Spleen (tissue), 11 donors: ENCODE measurements at regions not wholly inside any gene's neighbourhood (a gene's known extent, or its start where the extent isn't known, plus 50 kb on each side); places are given as distances from the start of the nearest gene placed in this dataset.

Experiments used
- DNase-seq: peaks from one replicate; pipeline ENCODE4 v3.0.0-alpha.2; 2020
- H3K27ac ChIP-seq, 8 donors: fragments of 200-600 bp; sonication (generic) in 7 of 8; 1 replicate in 4 of 8; 2 replicates in 4 of 8; pipeline versions ENCODE4 v1.5.0 to v1.8.0; 2016 to 2021; ENCODE audit warnings: inconsistent platforms in 4 of 8, mild to moderate bottlenecking in 4 of 8, moderate library complexity in 1 of 8
- H3K27me3 ChIP-seq, 7 donors: fragments of 200-600 bp; sonication (generic) in 6 of 7; replicated peaks in 1 of 7; 1 replicate in 4 of 7; 2 replicates in 3 of 7; pipeline versions ENCODE4 v1.5.0 to v1.8.0; 2016 to 2021; ENCODE audit warnings: inconsistent platforms in 3 of 7, mild to moderate bottlenecking in 1 of 7
- H3K36me3 ChIP-seq, 6 donors: fragments of 200-600 bp; sonication (generic) in 5 of 6; 1 replicate in 4 of 6; 2 replicates in 2 of 6; pipeline versions ENCODE4 v1.5.0 to v1.8.0; 2016 to 2021; ENCODE audit warnings: inconsistent platforms in 2 of 6
- H3K4me1 ChIP-seq, 6 donors: fragments of 200-600 bp; sonication (generic) in 5 of 6; 1 replicate in 3 of 6; 2 replicates in 3 of 6; pipeline versions ENCODE4 v1.5.0 to v1.8.0; 2016 to 2021; ENCODE audit warnings: inconsistent platforms in 3 of 6
- H3K4me3 ChIP-seq, 8 donors: fragments of 200-600 bp; sonication (generic) in 7 of 8; 1 replicate in 4 of 8; 2 replicates in 4 of 8; pipeline versions ENCODE4 v1.5.0 to v1.8.0; 2016 to 2021; ENCODE audit warnings: inconsistent platforms in 4 of 8, mild to moderate bottlenecking in 4 of 8, moderate library complexity in 2 of 8
- H3K9me3 ChIP-seq, 8 donors: fragments of 200-600 bp; sonication (generic) in 7 of 8; 1 replicate in 4 of 8; 2 replicates in 4 of 8; pipeline versions ENCODE4 v1.5.0 to v1.8.0; 2016 to 2021; ENCODE audit warnings: inconsistent platforms in 4 of 8
- CTCF ChIP-seq, 11 experiments: fragments of 200-600 bp in 7 of 11; fragments of 450-650 bp in 4 of 11; sonication (generic) in 4 of 11; IDR thresholded peaks in 8 of 11; conservative IDR thresholded peaks in 3 of 11; 1 replicate in 7 of 11; 2 replicates in 4 of 11; pipeline versions ENCODE4 v1.4.0 to v1.8.0; 2016 to 2021; ENCODE audit warnings: antibody characterized with exemption in 11 of 11, inconsistent platforms in 4 of 11, mild to moderate bottlenecking in 1 of 11
- POLR2A ChIP-seq, 3 donors: fragments of 450-650 bp; IDR thresholded peaks; one replicate each; pipeline ENCODE4 v1.5.1; 2017; ENCODE audit warnings: antibody characterized with exemption in 3 of 3, mild to moderate bottlenecking in 1 of 3
- POLR2AphosphoS5 ChIP-seq, 3 donors: sonication (generic); formaldehyde crosslinking; IDR thresholded peaks; one replicate each; pipeline ENCODE4 v1.5.1; 2017; ENCODE audit warnings: antibody characterized with exemption in 3 of 3
- WGBS, 5 donors: extraction: QIAGEN DNeasy Blood & Tissue Kit in 3 of 5; methylation state at CpG; one replicate each; pipeline versions ENCODE4 v1.1.5 to v1.1.7; 2013 to 2018; 5-methylcytosine and 5-hydroxymethylcytosine counted together
- intact Hi-C: fragments of 100-400 bp; cut with DNase I; formaldehyde crosslinking; loops from one replicate; pipeline ENCODE4 v1.15.0; 2023; ENCODE audit warnings: low total_unique reads
- donor health status: healthy with polysubstance abuse.
- donor health status: DM: no; HTN: no; CAD: no; lungs with moderate emphysema.
- donor health status: DM: no; HTN: no; CAD: no.
- donor health status: Bipolar disorder and iron deficiency.
- donor health status: healthy.
- donor health status: DM: no; HTN: no; CAD: no.
- donor health status: DM: yes; HTN: yes; CAD: no.

- Histone ChIP-seq H3K9me3 (peaks cover 0 to 9% (median under 1%) of the 10 kb centered on the region in 8 donors), H3K4me3 (no peak overlapping the region), H3K36me3 (no peaks in the 10 kb centered on the region), H3K27ac (no peak overlapping the region), H3K4me1 (no peaks in the 10 kb centered on the region), H3K27me3 (peaks cover 0 to 17% (median 0%) of the 10 kb centered on the region in 7 donors)
- DNase-seq: no peak
- intact Hi-C loops: no loop called here
- WGBS, 5 donors: 75 to 84% (median 81%) methylated on average over 7 of the region's 7 CpGs
- TF ChIP-seq CTCF (IDR thresholded peaks at IDR 0.05 in 8 of 11, conservative IDR thresholded peaks at IDR 0.05 in 3 of 11): no peak
- no peak for TF ChIP-seq POLR2AphosphoS5 (IDR thresholded peaks at IDR 0.05)
- no peak for TF ChIP-seq POLR2A (IDR thresholded peaks at IDR 0.05)
Measured at GRCh38 chr11:114826910-114827442, 148.6 kb downstream of the NXPE2 start.

- intact Hi-C loops: no loop called here
- WGBS, 5 donors: 60 to 85% (median 72%) methylated on average over 3 of the region's 3 CpGs
- DNase-seq: no peak
Measured at GRCh38 chr11:114827736-114828135, 149.4 kb downstream of the NXPE2 start.

GRCh38 chr11:114832532-114833125, 154.3 kb downstream of the NXPE2 start:
- H3K9me3 ChIP-seq: peaks cover 0 to 7% (median 0%) of the 10 kb centered on the region in 8 donors
- no peak for DNase-seq
- TF ChIP-seq POLR2AphosphoS5 (IDR thresholded peaks at IDR 0.05): no peak
- no peak for TF ChIP-seq CTCF (IDR thresholded peaks at IDR 0.05 in 8 of 11, conservative IDR thresholded peaks at IDR 0.05 in 3 of 11)
- TF ChIP-seq POLR2A (IDR thresholded peaks at IDR 0.05): no peak
- H3K36me3 ChIP-seq: no peaks in the 10 kb centered on the region
- no peak overlapping the region for H3K4me3 ChIP-seq
- no peaks in the 10 kb centered on the region for H3K4me1 ChIP-seq
- peaks cover 0 to 24% (median 0%) of the 10 kb centered on the region in 7 donors for H3K27me3 ChIP-seq
- H3K27ac ChIP-seq: no peak overlapping the region
- WGBS, 5 donors: 7 to 17% (median 10%) methylated on average over 6 of the region's 6 CpGs
- intact Hi-C loops: no loop called here

More at GRCh38 chr11:114827736-114828135, 149.4 kb downstream of the NXPE2 start:
- no peak for TF ChIP-seq CTCF (IDR thresholded peaks at IDR 0.05 in 8 of 11, conservative IDR thresholded peaks at IDR 0.05 in 3 of 11)
- no peak for TF ChIP-seq POLR2A (IDR thresholded peaks at IDR 0.05)
- TF ChIP-seq POLR2AphosphoS5 (IDR thresholded peaks at IDR 0.05): no peak
- Histone ChIP-seq H3K4me1 (no peaks in the 10 kb centered on the region), H3K9me3 (peaks cover 0 to 9% (median under 1%) of the 10 kb centered on the region in 8 donors), H3K27ac (no peak overlapping the region), H3K4me3 (no peak overlapping the region), H3K36me3 (no peaks in the 10 kb centered on the region), H3K27me3 (peaks cover 0 to 25% (median 0%) of the 10 kb centered on the region in 7 donors)

- TF ChIP-seq CTCF (IDR thresholded peaks at IDR 0.05 in 8 of 11, conservative IDR thresholded peaks at IDR 0.05 in 3 of 11) (no peak), POLR2A (IDR thresholded peaks at IDR 0.05) (no peak), POLR2AphosphoS5 (IDR thresholded peaks at IDR 0.05) (no peak)
- peaks cover 4 to 27% (median 16%) of the 10 kb centered on the region in 8 donors for H3K9me3 ChIP-seq
- peaks cover 0 to 24% (median 0%) of the 10 kb centered on the region in 7 donors for H3K27me3 ChIP-seq
- H3K4me1 ChIP-seq: no peaks in the 10 kb centered on the region
- H3K4me3 ChIP-seq: no peak overlapping the region
- no peak for DNase-seq
- H3K36me3 ChIP-seq: no peaks in the 10 kb centered on the region
- intact Hi-C loops: no loop called here
- no peak overlapping the region for H3K27ac ChIP-seq
- 91 to 99% (median 93%) methylated on average over 3 of the region's 3 CpGs for WGBS, 5 donors
Measured at GRCh38 chr11:114836161-114836560, 157.8 kb downstream of the NXPE2 start.
